GM10847 (cell line): ENCODE measurements at regions not wholly inside any gene's neighbourhood (a gene's known extent, or its start where the extent isn't known, plus 50 kb on each side); places are given as distances from the start of the nearest gene placed in this dataset.

Source experiments
- POLR2A ChIP-seq: IDR thresholded peaks from 2 replicates; pipeline ENCODE4 v1.6.1; 2011; ENCODE audit not compliant: insufficient read length; ENCODE audit errors: extremely low read depth

DNA sequence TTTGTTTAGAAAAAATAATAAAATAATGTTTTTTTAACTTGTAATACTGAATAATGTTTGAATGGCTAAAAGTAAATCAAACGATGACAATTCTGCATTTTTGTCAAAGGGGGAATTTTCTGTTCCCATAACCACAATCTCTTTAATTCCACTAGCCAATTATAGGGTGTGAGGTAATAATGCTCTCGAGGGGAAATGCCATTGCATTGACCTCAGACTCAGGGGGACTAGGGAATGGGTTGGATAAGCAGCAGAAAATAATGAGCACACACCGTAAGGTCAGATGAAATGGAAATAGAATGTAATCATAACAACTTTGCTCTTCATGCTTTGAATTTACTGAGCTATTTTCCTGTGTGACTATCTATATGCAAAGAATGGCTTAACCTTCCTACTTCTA lies 584.7 kb downstream of the RFPL4B start:
- no peak for TF ChIP-seq POLR2A

DNA sequence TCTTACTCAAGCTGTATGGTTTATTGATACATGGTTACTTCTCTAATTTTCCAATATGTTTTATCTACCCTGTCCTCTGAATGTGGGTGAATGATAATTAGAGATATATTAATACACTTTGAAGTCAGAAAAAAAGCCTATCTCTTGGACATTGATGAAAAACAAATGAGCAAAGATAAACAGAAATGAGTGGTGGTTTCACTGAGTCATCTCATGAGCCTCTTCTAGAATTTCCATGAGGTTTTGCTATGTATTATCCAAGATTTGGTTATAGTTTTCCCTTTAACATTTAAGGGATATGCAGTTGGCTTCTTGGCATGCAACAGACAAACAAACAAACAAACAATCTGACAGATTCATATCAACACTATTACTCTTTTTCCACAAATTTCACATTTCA lies 586.8 kb downstream of the RFPL4B start:
- no peak for TF ChIP-seq POLR2A

- no peak for TF ChIP-seq POLR2A
Observed at GRCh38 chr6:112934433-112935327, 587.5 kb downstream of the RFPL4B start.

GRCh38 chr6:112935402-112936078 lies 588.4 kb downstream of the RFPL4B start:
- TF ChIP-seq POLR2A = no peak

DNA sequence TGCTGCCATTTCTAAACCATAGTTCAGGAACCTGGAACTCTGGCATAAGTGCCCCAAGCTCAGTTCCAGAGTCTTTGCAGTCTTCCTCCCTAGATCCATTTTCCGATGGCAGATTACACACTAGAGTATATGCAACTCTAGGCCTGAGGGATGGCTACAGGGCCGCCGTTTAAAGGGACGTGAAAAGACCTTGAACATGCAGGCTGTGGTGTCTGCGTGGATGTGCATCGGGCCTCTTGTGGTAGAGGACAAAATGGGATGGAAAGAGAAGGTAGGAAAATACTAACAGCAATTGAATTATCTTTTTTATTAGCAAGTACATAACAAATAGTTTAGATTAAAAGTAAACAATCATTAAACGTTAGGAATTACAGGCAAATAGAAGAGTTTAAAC lies 588.9 kb downstream of the RFPL4B start:
- no peak for TF ChIP-seq POLR2A

GRCh38 chr6:112936504-112936903 lies 589.4 kb downstream of the RFPL4B start:
- no peak for TF ChIP-seq POLR2A

- TF ChIP-seq POLR2A = no peak
Observed at GRCh38 chr6:112938650-112939049, 591.5 kb downstream of the RFPL4B start.

DNA sequence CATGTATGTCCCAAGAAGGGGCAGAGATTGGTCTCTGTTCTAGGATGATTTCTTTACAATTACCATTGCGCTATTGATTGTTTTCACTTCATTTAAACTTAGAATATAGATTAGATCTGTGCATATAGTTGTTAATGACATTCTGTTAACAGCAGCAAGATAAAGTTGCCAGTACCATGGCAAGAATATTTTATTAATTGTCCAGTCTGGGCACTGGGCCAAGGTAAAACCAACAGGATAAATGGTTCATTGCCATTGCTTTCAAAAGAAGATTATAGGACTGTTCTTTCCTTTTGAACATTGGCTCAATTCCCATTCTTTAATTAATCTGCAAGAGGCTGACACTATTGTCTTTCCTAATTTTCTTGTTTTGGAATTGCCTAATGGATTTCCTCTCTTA lies 592.4 kb downstream of the RFPL4B start:
- no peak for TF ChIP-seq POLR2A

DNA sequence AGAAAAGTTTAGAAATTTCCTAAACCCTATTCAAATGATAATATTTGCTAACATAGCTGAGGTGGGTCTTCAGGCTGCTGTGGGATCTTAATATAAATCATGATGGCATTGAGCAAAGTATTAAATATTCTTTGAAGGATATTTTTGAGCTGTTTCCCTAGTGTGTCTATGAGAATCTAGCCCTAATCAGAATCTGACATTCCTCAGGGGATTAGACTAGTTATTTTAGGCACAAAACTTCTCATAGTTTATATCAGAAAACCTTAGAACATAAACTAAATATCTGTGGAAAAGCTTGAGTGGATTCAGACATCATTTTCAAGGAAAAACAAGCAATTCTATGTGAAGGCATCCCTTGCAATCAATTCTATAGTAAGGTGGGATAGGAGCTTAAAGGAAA lies 594.5 kb downstream of the RFPL4B start:
- TF ChIP-seq POLR2A = no peak

DNA sequence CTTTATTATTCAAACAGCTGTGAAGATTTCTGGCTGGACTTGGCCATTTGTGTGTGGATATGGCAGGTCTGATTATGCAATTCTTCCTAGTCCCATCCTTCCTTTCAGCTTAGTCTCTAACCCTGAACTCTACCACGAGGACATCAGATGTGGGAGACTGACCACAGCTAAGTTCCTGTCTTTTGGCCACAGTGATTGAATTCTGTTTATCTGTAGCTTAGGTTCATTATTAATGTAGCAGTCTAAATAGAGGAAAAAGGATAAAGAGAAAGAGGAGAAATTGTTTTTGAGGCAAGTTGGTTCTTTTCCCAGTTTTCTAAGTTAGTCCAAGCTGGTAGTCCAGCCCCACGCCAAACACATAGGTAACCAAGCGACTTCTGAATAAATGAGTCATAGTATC lies 598.9 kb downstream of the RFPL4B start:
- no peak for TF ChIP-seq POLR2A

DNA sequence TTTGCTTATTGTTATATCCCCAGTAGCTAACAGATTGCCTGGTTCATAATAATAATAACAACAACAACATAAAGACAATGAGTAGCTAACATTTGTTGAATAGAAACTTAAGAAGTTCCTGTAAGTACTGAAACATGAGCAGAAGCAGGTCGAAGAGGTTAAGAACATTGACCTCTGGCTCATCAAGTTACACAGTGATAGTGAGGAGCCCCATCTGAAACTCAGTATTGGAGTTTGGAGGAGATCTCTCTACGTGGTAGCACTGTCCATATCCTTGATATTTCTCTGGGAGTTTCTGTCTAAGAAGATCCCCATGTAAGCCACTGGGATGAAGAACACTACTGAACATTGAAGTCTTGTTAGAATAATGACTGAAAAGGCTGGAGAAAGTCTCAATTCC lies 600.4 kb downstream of the RFPL4B start:
- TF ChIP-seq POLR2A = no peak

GRCh38 chr6:112951829-112952228 lies 604.7 kb downstream of the RFPL4B start:
- no peak for TF ChIP-seq POLR2A

GRCh38 chr6:112956696-112957535 lies 609.8 kb downstream of the RFPL4B start:
- TF ChIP-seq POLR2A = no peak

- TF ChIP-seq POLR2A = no peak
Observed at GRCh38 chr6:112957536-112957916, 610.4 kb downstream of the RFPL4B start.

- no peak for TF ChIP-seq POLR2A
Observed at GRCh38 chr6:112967974-112968373, 620.8 kb downstream of the RFPL4B start.

DNA sequence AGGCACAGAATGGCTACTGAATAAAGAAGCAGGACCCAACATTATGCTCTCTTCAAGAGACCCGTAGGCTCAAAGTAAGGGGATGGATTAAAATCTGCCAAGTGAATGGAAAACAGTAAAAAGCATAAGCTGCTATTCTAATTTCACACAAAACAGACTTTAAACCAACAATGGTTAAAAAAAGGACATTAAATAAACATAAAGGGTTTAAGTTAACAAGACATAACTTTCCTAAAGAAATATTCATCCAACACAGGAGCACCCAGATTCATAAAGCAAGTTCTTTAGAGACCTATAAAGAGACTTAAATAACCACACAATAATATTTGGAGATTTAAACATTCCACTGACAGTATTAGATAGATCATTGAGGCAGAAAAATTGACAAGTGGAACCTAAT lies 624.5 kb downstream of the RFPL4B start:
- TF ChIP-seq POLR2A = no peak
